RWPE2 (cell line): ENCODE measurements at regions not wholly inside any gene's neighbourhood (a gene's known extent, or its start where the extent isn't known, plus 50 kb on each side); places are given as distances from the start of the nearest gene placed in this dataset.

Experiments used
- ATAC-seq: fragments of 200-7000 bp; cut with Tn5 transposase; 3 replicates; pipeline ENCODE4 v1.9.1; 2021; ENCODE audit warnings: low read depth
- DNase-seq: peaks from one replicate; pipeline ENCODE4 v3.0.0-alpha.2; 2020; ENCODE audit warnings: low spot score
- H3K27ac ChIP-seq: fragments of 450-650 bp; 2 replicates; pipeline ENCODE4 v1.5.1; 2017; ENCODE audit warnings: mild to moderate bottlenecking; ENCODE audit not compliant: poor library complexity, severe bottlenecking
- H3K27me3 ChIP-seq: fragments of 250-450 bp; sonication (Bioruptor Pico); 2 replicates; pipeline ENCODE4 v1.5.1; 2021; ENCODE audit warnings: mild to moderate bottlenecking, moderate library complexity; ENCODE audit not compliant: insufficient read depth, poor library complexity, severe bottlenecking
- H3K36me3 ChIP-seq: fragments of 250-450 bp; sonication (Bioruptor Pico); 2 replicates; pipeline ENCODE4 v1.5.1; 2020; ENCODE audit warnings: low read depth, mild to moderate bottlenecking, moderate library complexity
- H3K4me1 ChIP-seq: fragments of 250-450 bp; sonication (Bioruptor Pico); 2 replicates; pipeline ENCODE4 v1.5.1; 2021; ENCODE audit warnings: mild to moderate bottlenecking, moderate library complexity; ENCODE audit not compliant: insufficient read depth, poor library complexity, severe bottlenecking
- H3K4me3 ChIP-seq: fragments of 250-450 bp; sonication (Bioruptor Pico); 2 replicates; pipeline ENCODE4 v1.5.1; 2021; ENCODE audit warnings: mild to moderate bottlenecking, moderate library complexity; ENCODE audit not compliant: severe bottlenecking
- H3K9me3 ChIP-seq: fragments of 250-450 bp; sonication (Bioruptor Pico); 2 replicates; pipeline ENCODE4 v1.5.1; 2021; ENCODE audit warnings: mild to moderate bottlenecking, moderate library complexity; ENCODE audit not compliant: severe bottlenecking
- CTCF ChIP-seq: fragments of 450-650 bp; IDR thresholded peaks from one replicate; pipeline ENCODE4 v1.5.1; 2017; ENCODE audit warnings: mild to moderate bottlenecking, moderate library complexity; ENCODE audit not compliant: poor library complexity, severe bottlenecking

GRCh38 chr12:111078731-111079130, 158.4 kb upstream of the MYL2 start:
- no peak for TF ChIP-seq CTCF
- no peak overlapping the region for H3K4me3 ChIP-seq
- ATAC-seq: no peak
- no peaks in the 10 kb centered on the region for H3K27me3 ChIP-seq
- H3K9me3 ChIP-seq: no peaks in the 10 kb centered on the region
- H3K27ac ChIP-seq: no peak overlapping the region
- H3K36me3 ChIP-seq: no peaks in the 10 kb centered on the region
- no peak for DNase-seq
- H3K4me1 ChIP-seq: no peaks in the 10 kb centered on the region

- H3K27me3 ChIP-seq: no peaks in the 10 kb centered on the region
- no peak for ATAC-seq
- no peaks in the 10 kb centered on the region for H3K9me3 ChIP-seq
- DNase-seq: no peak
- no peak overlapping the region for H3K27ac ChIP-seq
- peaks cover 3% of the 10 kb centered on the region; the same call in 1 of the 2 replicates for H3K36me3 ChIP-seq
- no peak for TF ChIP-seq CTCF
- H3K4me3 ChIP-seq: no peak overlapping the region
- H3K4me1 ChIP-seq: no peaks in the 10 kb centered on the region
These were observed 156.5 kb upstream of the MYL2 start for GRCh38 chr12:111076611-111077451.

- Histone ChIP-seq H3K27me3 (no peaks in the 10 kb centered on the region), H3K4me1 (no peaks in the 10 kb centered on the region), H3K4me3 (no peak overlapping the region), H3K9me3 (no peaks in the 10 kb centered on the region), H3K36me3 (peaks cover 5% of the 10 kb centered on the region; the same call in 1 of the 2 replicates), H3K27ac (no peak overlapping the region)
- DNase-seq (no peak), ATAC-seq (no peak)
- no peak for TF ChIP-seq CTCF
These were observed 155.8 kb upstream of the MYL2 start for GRCh38 chr12:111076199-111076598.

- Histone ChIP-seq H3K9me3 (no peaks in the 10 kb centered on the region), H3K36me3 (peaks cover 5% of the 10 kb centered on the region; the same call in 1 of the 2 replicates), H3K4me3 (no peak overlapping the region), H3K27ac (no peak overlapping the region), H3K27me3 (no peaks in the 10 kb centered on the region), H3K4me1 (no peaks in the 10 kb centered on the region)
- TF ChIP-seq CTCF: no peak
- ATAC-seq (no peak), DNase-seq (no peak)
These were observed 154.6 kb upstream of the MYL2 start for GRCh38 chr12:111074965-111075364.

- TF ChIP-seq CTCF: no peak
- no peak for ATAC-seq
- H3K9me3 ChIP-seq: no peaks in the 10 kb centered on the region
These were observed 154.2 kb upstream of the MYL2 start for GRCh38 chr12:111074559-111074958.

More at GRCh38 chr12:111074559-111074958, 154.2 kb upstream of the MYL2 start:
- Histone ChIP-seq H3K4me1 (no peaks in the 10 kb centered on the region), H3K36me3 (peaks cover 5% of the 10 kb centered on the region; the same call in 1 of the 2 replicates), H3K27me3 (no peaks in the 10 kb centered on the region), H3K27ac (no peak overlapping the region), H3K4me3 (no peak overlapping the region)
- peak; percentile 25 for DNase-seq
